ENCODE measurements at regions not wholly inside any gene's neighbourhood (a gene's known extent, or its start where the extent isn't known, plus 50 kb on each side); places are given as distances from the start of the nearest gene placed in this dataset.

- ATAC-seq (no peak), DNase-seq (no peak)
- Histone ChIP-seq H3K27me3 (no peaks in the 10 kb centered on the region), H3K27ac (no peak overlapping the region), H3K36me3 (no peaks in the 10 kb centered on the region), H3K4me3 (no peak overlapping the region), H3K9me3 (no peaks in the 10 kb centered on the region), H3K4me1 (no peaks in the 10 kb centered on the region)
- intact Hi-C loops (cut with DNase I), result no loop called here
- WGBS (ENCODE audit: insufficient coverage, low coverage, low lambda C conversion rate, missing lambda C conversion rate), result 73% methylated on average over 6 of the region's 7 CpGs
- TF ChIP-seq, protein P1, sequence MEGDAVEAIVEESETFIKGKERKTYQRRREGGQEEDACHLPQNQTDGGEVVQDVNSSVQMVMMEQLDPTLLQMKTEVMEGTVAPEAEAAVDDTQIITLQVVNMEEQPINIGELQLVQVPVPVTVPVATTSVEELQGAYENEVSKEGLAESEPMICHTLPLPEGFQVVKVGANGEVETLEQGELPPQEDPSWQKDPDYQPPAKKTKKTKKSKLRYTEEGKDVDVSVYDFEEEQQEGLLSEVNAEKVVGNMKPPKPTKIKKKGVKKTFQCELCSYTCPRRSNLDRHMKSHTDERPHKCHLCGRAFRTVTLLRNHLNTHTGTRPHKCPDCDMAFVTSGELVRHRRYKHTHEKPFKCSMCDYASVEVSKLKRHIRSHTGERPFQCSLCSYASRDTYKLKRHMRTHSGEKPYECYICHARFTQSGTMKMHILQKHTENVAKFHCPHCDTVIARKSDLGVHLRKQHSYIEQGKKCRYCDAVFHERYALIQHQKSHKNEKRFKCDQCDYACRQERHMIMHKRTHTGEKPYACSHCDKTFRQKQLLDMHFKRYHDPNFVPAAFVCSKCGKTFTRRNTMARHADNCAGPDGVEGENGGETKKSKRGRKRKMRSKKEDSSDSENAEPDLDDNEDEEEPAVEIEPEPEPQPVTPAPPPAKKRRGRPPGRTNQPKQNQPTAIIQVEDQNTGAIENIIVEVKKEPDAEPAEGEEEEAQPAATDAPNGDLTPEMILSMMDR (IDR thresholded peaks at IDR 0.05), result no peak
- TF ChIP-seq POLR2A (IDR thresholded peaks at IDR 0.05), result no peak
These were observed 62.8 kb upstream of the SIAH1 start for GRCh38 chr16:48447940-48448536.

DNA sequence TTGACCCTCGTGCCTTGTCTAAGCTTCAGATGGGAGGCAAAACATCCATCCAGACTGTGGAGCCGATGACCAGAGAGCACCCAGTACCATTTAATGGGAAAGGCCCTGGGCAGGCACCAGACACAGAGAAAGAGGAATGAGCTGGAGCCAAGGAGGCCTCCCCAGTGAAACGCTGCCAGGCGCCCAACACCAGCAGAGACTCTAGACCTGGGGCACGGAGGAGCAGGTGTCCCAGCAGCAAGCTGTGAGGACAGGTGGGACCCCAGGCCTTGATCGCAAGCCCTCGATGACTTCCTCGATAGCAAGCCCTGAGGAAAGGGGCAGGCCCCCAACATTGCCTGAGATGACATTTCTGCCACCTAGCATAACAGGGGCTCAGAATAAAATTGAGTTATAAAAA is 62.2 kb upstream of the SIAH1 start:
- DNase-seq, result no peak
- Histone ChIP-seq H3K4me1 (no peaks in the 10 kb centered on the region), H3K9me3 (no peaks in the 10 kb centered on the region), H3K27ac (no peak overlapping the region), H3K36me3 (no peaks in the 10 kb centered on the region), H3K4me3 (no peak overlapping the region), H3K27me3 (no peaks in the 10 kb centered on the region)
- ATAC-seq, result no peak
- no peak for TF ChIP-seq POLR2A (IDR thresholded peaks at IDR 0.05)
- TF ChIP-seq, protein P1 (IDR thresholded peaks at IDR 0.05), result no peak
- intact Hi-C loops (cut with DNase I), result no loop called here
- 82% methylated on average over 2 of the region's 8 CpGs for WGBS (ENCODE audit: insufficient coverage, low coverage, low lambda C conversion rate, missing lambda C conversion rate)

DNA sequence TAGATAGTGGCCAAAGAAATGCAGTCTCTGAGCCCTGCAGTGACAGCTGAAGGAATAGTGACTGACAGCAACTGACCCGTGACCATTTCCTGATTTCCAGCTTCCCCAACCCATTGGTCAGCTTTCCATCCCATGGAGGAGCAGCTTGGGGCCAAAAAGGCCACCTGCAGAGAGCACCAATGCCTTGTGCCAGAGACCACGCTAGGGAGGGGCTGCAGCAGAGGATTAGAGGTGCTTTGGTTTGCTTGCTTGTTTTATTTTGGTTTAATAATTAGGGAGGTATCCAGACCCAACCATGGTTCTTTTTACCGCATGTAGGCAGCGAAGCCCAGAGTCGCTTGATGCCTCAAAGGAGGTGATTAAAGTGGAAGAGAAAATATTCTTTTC is 61.3 kb upstream of the SIAH1 start:
- intact Hi-C loops (cut with DNase I), result no loop called here
- Histone ChIP-seq H3K4me3 (no peak overlapping the region), H3K9me3 (no peaks in the 10 kb centered on the region), H3K27me3 (no peaks in the 10 kb centered on the region), H3K36me3 (no peaks in the 10 kb centered on the region), H3K4me1 (no peaks in the 10 kb centered on the region), H3K27ac (no peak overlapping the region)
- no peak for DNase-seq
- ATAC-seq, result no peak
- TF ChIP-seq, protein P1 (IDR thresholded peaks at IDR 0.05), result no peak
- TF ChIP-seq POLR2A (IDR thresholded peaks at IDR 0.05), result no peak
- 85% methylated on average over 5 of the region's 5 CpGs for WGBS (ENCODE audit: insufficient coverage, low coverage, low lambda C conversion rate, missing lambda C conversion rate)

GRCh38 chr16:48445782-48446533 is 60.7 kb upstream of the SIAH1 start:
- no peak for DNase-seq
- ATAC-seq, result no peak
- intact Hi-C loops (cut with DNase I), result no loop called here
- TF ChIP-seq, protein P1 (IDR thresholded peaks at IDR 0.05), result no peak
- TF ChIP-seq POLR2A (IDR thresholded peaks at IDR 0.05), result no peak
- Histone ChIP-seq H3K27ac (peak overlapping the region in 1 of 3 donors; percentile 75), H3K9me3 (no peaks in the 10 kb centered on the region), H3K36me3 (no peaks in the 10 kb centered on the region), H3K27me3 (no peaks in the 10 kb centered on the region), H3K4me1 (no peaks in the 10 kb centered on the region), H3K4me3 (no peak overlapping the region)
- whole genome bisulfite sequencing (ENCODE audit: insufficient coverage, low coverage, low lambda C conversion rate, missing lambda C conversion rate), result 76% methylated on average over 4 of the region's 8 CpGs
